PC-3 (cell line): ENCODE measurements at regions not wholly inside any gene's neighbourhood (a gene's known extent, or its start where the extent isn't known, plus 50 kb on each side); places are given as distances from the start of the nearest gene placed in this dataset.

ENCODE experiments used
- ATAC-seq: fragments of 200-7000 bp; cut with Tn5 transposase; 2 replicates; pipeline ENCODE4 v1.9.1; 2020; ENCODE audit warnings: mild to moderate bottlenecking, moderate library complexity
- BruUV-seq: library from RNA; stranded (reverse); fragments of 400-500 nt; replicated peaks from 2 replicates; lab custom pipeline; 2021; lab: Mats Ljungman, UMichigan
- CTCF ChIA-PET: fragments of 300-600 bp; sonication (Branson Sonifier 250); formaldehyde crosslinking; loops from one replicate; lab custom pipeline; 2022; ENCODE audit warnings: antibody characterized with exemption; lab: Charles Lee
- POLR2A ChIA-PET: fragments of 300-600 bp; sonication (Branson Sonifier 250); formaldehyde crosslinking; loops from one replicate; lab custom pipeline; 2022; ENCODE audit warnings: antibody characterized with exemption; ENCODE audit not compliant: unreplicated experiment; lab: Charles Lee
- DNase-seq: peaks from one replicate; pipeline ENCODE4 v3.0.0-alpha.2; 2015
- H2AFZ ChIP-seq: fragments of 300-600 bp; sonication (generic); 2 replicates; pipeline ENCODE4 v1.6.0; 2016; ENCODE audit warnings: antibody characterized with exemption, low read length
- H3F3A ChIP-seq: fragments of 300-600 bp; sonication (generic); one replicate; pipeline ENCODE4 v1.6.0; 2017; ENCODE audit warnings: antibody characterized with exemption, low read length, control low read depth, mild to moderate bottlenecking; ENCODE audit not compliant: unreplicated experiment
- H3K27ac ChIP-seq: fragments of 300-600 bp; sonication (generic); 2 replicates; pipeline ENCODE4 v1.5.1; 2016; ENCODE audit warnings: mild to moderate bottlenecking, low read length
- H3K27me3 ChIP-seq: fragments of 300-600 bp; sonication (generic); 2 replicates; pipeline ENCODE4 v1.6.1; 2016; ENCODE audit warnings: low read length, mixed read lengths
- H3K36me3 ChIP-seq: fragments of 300-600 bp; sonication (generic); 2 replicates; pipeline ENCODE4 v1.6.1; 2016; ENCODE audit warnings: low read depth, mixed run types, low read length, mixed read lengths
- H3K4me1 ChIP-seq: fragments of 300-600 bp; sonication (generic); 2 replicates; pipeline ENCODE4 v1.5.1; 2016; ENCODE audit warnings: low read length; ENCODE audit not compliant: insufficient read depth
- H3K4me2 ChIP-seq: fragments of 300-600 bp; sonication (generic); 2 replicates; pipeline ENCODE4 v1.6.0; 2016; ENCODE audit warnings: low read length
- H3K4me3 ChIP-seq: fragments of 300-600 bp; sonication (generic); 2 replicates; pipeline ENCODE4 v1.5.1; 2016; ENCODE audit warnings: mild to moderate bottlenecking, low read length, mixed read lengths
- H3K79me2 ChIP-seq: fragments of 300-600 bp; sonication (generic); 2 replicates; pipeline ENCODE4 v1.6.1; 2017; ENCODE audit warnings: low read length, mixed read lengths
- H3K9ac ChIP-seq: fragments of 300-600 bp; sonication (generic); 2 replicates; pipeline ENCODE4 v1.6.0; 2016; ENCODE audit warnings: mild to moderate bottlenecking, low read length
- H3K9me2 ChIP-seq: fragments of 300-600 bp; sonication (generic); replicated peaks from 2 replicates; pipeline ENCODE4 v1.6.1; 2016; ENCODE audit warnings: mixed run types, low read length, mixed read lengths
- H3K9me3 ChIP-seq: fragments of 300-600 bp; sonication (generic); 2 replicates; pipeline ENCODE4 v1.6.1; 2016; ENCODE audit warnings: low read length, mixed read lengths
- H4K20me1 ChIP-seq: fragments of 300-600 bp; sonication (generic); 2 replicates; pipeline ENCODE4 v1.6.1; 2016; ENCODE audit warnings: low read length, mixed read lengths
- EZH2 ChIP-seq: fragments of 300-600 bp; sonication (generic); IDR thresholded peaks from one replicate; pipeline ENCODE4 v1.6.1; 2017; ENCODE audit warnings: antibody characterized with exemption, mild to moderate bottlenecking, low read length; ENCODE audit not compliant: unreplicated experiment
- EZH2phosphoT487 ChIP-seq: fragments of 300-600 bp; sonication (generic); IDR thresholded peaks from 2 replicates; pipeline ENCODE4 v1.6.1; 2018; ENCODE audit warnings: mild to moderate bottlenecking, antibody characterized with exemption, low read length, borderline replicate concordance
- intact Hi-C: fragments of 100-400 bp; cut with micrococcal nuclease; formaldehyde crosslinking; loops from 2 replicates; pipeline ENCODE4 v1.9.0; 2023
- TF ChIP-seq, protein P1 (sequence below): fragments of 300-600 bp; sonication (generic); conservative IDR thresholded peaks from 2 replicates; pipeline ENCODE4 v1.5.1; 2017; ENCODE audit warnings: antibody characterized with exemption, low read depth, mild to moderate bottlenecking, low read length

- H3K9me3 ChIP-seq = no peaks in the 10 kb centered on the region
- H2AFZ ChIP-seq = no peak overlapping the region
- no peaks in the 10 kb centered on the region for H3K4me1 ChIP-seq
- no peaks in the 10 kb centered on the region for H3K9me2 ChIP-seq
- DNase-seq = no peak
- H3K36me3 ChIP-seq = no peaks in the 10 kb centered on the region
- no peak overlapping the region for H3K9ac ChIP-seq
- TF ChIP-seq, protein P1, sequence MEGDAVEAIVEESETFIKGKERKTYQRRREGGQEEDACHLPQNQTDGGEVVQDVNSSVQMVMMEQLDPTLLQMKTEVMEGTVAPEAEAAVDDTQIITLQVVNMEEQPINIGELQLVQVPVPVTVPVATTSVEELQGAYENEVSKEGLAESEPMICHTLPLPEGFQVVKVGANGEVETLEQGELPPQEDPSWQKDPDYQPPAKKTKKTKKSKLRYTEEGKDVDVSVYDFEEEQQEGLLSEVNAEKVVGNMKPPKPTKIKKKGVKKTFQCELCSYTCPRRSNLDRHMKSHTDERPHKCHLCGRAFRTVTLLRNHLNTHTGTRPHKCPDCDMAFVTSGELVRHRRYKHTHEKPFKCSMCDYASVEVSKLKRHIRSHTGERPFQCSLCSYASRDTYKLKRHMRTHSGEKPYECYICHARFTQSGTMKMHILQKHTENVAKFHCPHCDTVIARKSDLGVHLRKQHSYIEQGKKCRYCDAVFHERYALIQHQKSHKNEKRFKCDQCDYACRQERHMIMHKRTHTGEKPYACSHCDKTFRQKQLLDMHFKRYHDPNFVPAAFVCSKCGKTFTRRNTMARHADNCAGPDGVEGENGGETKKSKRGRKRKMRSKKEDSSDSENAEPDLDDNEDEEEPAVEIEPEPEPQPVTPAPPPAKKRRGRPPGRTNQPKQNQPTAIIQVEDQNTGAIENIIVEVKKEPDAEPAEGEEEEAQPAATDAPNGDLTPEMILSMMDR = no peak
- TF ChIP-seq EZH2 = no peak
- TF ChIP-seq EZH2phosphoT487 = no peak
- no TSS peak for BruUV-seq
- no peak overlapping the region for H3K27ac ChIP-seq
- no peaks in the 10 kb centered on the region for H3K79me2 ChIP-seq
- H4K20me1 ChIP-seq = no peaks in the 10 kb centered on the region
- H3K4me3 ChIP-seq = no peak overlapping the region
- intact Hi-C loops = no loop called here
- POLR2A ChIA-PET = no interaction called here
- CTCF ChIA-PET = no interaction called here
- no peak overlapping the region for H3K4me2 ChIP-seq
- H3K27me3 ChIP-seq = no peaks in the 10 kb centered on the region
- ATAC-seq = no peak
- H3F3A ChIP-seq = no peaks in the 10 kb centered on the region
Observed at GRCh38 chr6:164581563-164581962, 727.8 kb downstream of the C6orf118 start.

DNA sequence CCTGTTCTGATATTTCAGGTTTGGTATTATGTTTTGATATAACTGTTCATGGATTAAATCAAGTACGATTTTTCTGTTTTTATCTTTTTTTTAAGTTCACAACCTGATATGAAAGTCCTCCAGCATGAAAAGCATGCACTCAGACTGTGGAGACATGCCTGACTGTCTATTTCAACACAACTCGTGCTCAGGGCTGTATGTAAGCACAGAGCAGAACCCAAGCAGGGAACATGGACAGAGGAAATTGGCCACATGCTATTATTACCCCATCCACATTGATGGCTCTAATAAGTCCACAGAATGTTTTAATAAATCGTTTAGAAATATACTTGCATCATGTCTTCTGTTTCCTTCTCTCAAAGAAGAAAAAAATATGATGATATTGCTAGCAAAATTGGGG is 730.4 kb downstream of the C6orf118 start:
- ChIA-PET POLR2A (no interaction called here), CTCF (no interaction called here)
- Histone ChIP-seq H3K36me3 (no peaks in the 10 kb centered on the region), H3F3A (no peaks in the 10 kb centered on the region), H4K20me1 (no peaks in the 10 kb centered on the region), H3K27ac (no peak overlapping the region), H3K4me2 (no peak overlapping the region), H3K9ac (no peak overlapping the region), H3K4me1 (no peaks in the 10 kb centered on the region), H3K9me2 (no peaks in the 10 kb centered on the region), H3K27me3 (no peaks in the 10 kb centered on the region), H3K79me2 (no peaks in the 10 kb centered on the region), H2AFZ (no peak overlapping the region), H3K9me3 (no peaks in the 10 kb centered on the region), H3K4me3 (no peak overlapping the region)
- intact Hi-C loops = no loop called here
- TF ChIP-seq, protein P1 = no peak
- TF ChIP-seq EZH2 (no peak), EZH2phosphoT487 (no peak)
- no peak for DNase-seq
- no peak for ATAC-seq
- no TSS peak for BruUV-seq

- Histone ChIP-seq H3K79me2 (no peaks in the 10 kb centered on the region), H3K4me1 (no peaks in the 10 kb centered on the region), H3K9me3 (no peaks in the 10 kb centered on the region), H2AFZ (no peak overlapping the region), H3K27me3 (no peaks in the 10 kb centered on the region), H3K4me3 (no peak overlapping the region), H3K4me2 (no peak overlapping the region), H3K9me2 (no peaks in the 10 kb centered on the region), H3K36me3 (no peaks in the 10 kb centered on the region), H3K27ac (no peak overlapping the region), H3F3A (no peaks in the 10 kb centered on the region), H4K20me1 (no peaks in the 10 kb centered on the region), H3K9ac (no peak overlapping the region)
- intact Hi-C loops = no loop called here
- ATAC-seq (no peak), DNase-seq (no peak)
- no TSS peak for BruUV-seq
- ChIA-PET CTCF (no interaction called here), POLR2A (no interaction called here)
- TF ChIP-seq, protein P1 = no peak
- TF ChIP-seq EZH2 = no peak
- TF ChIP-seq EZH2phosphoT487 = no peak
Observed at GRCh38 chr6:164578616-164579015, 730.8 kb downstream of the C6orf118 start.
